HEK293T (cell line): ENCODE measurements at regions not wholly inside any gene's neighbourhood (a gene's known extent, or its start where the extent isn't known, plus 50 kb on each side); places are given as distances from the start of the nearest gene placed in this dataset.
A peak's percentile ranks its signal among the peaks of the same experiment; 100 is the strongest.
"Not testable (repeated sequence)": the region's sequence is repeated elsewhere in the genome, so short reads cannot be mapped to it uniquely, and the experiment has no call there.

Source experiments
- CTCF ChIA-PET: fragments of 350-600 bp; formaldehyde crosslinking; extraction: SDS; loops from one replicate; lab custom pipeline; 2021; ENCODE audit warnings: antibody characterized with exemption, inconsistent platforms; lab: Yijun Ruan, JAX
- POLR2A ChIA-PET: fragments of 350-600 bp; formaldehyde crosslinking; extraction: SDS; loops from one replicate; lab custom pipeline; 2020; ENCODE audit warnings: antibody characterized with exemption, inconsistent platforms; lab: Yijun Ruan, JAX
- DNase-seq: peaks from one replicate; pipeline ENCODE4 v3.0.0; 2012; ENCODE audit warnings: mixed read lengths; ENCODE audit errors: extremely low spot score
- ARNT ChIP-seq: fragments of 450-650 bp; IDR thresholded peaks from 2 replicates; pipeline ENCODE4 v1.6.1; 2017; ENCODE audit warnings: mild to moderate bottlenecking
- BHLHE40 ChIP-seq: fragments of 450-650 bp; IDR thresholded peaks from 2 replicates; pipeline ENCODE4 v1.6.1; 2016; ENCODE audit warnings: mild to moderate bottlenecking, moderate library complexity, borderline replicate concordance
- CTBP1 ChIP-seq: fragments of 450-650 bp; IDR thresholded peaks from 2 replicates; pipeline ENCODE4 v1.6.1; 2016; ENCODE audit warnings: borderline replicate concordance
- ELF4 ChIP-seq: fragments of 450-650 bp; IDR thresholded peaks from 2 replicates; pipeline ENCODE4 v1.6.1; 2017; ENCODE audit warnings: antibody characterized with exemption
- FOXA1 ChIP-seq: fragments of 450-650 bp; IDR thresholded peaks from 2 replicates; pipeline ENCODE4 v1.6.1; 2016; ENCODE audit warnings: mild to moderate bottlenecking
- FOXK2 ChIP-seq: fragments of 450-650 bp; IDR thresholded peaks from 2 replicates; pipeline ENCODE4 v1.6.1; 2016; ENCODE audit warnings: mild to moderate bottlenecking
- FOXM1 ChIP-seq: fragments of 450-650 bp; IDR thresholded peaks from 2 replicates; pipeline ENCODE4 v1.6.1; 2017; ENCODE audit warnings: mild to moderate bottlenecking, borderline replicate concordance
- HDGF ChIP-seq: fragments of 450-650 bp; IDR thresholded peaks from 2 replicates; pipeline ENCODE4 v1.6.1; 2017; ENCODE audit warnings: antibody characterized with exemption, borderline replicate concordance
- L3MBTL2 ChIP-seq: fragments of 450-650 bp; conservative IDR thresholded peaks from 2 replicates; pipeline ENCODE4 v1.6.1; 2016; ENCODE audit warnings: mild to moderate bottlenecking
- LEF1 ChIP-seq: fragments of 450-650 bp; IDR thresholded peaks from 2 replicates; pipeline ENCODE4 v1.6.1; 2017; ENCODE audit warnings: mild to moderate bottlenecking, borderline replicate concordance
- NFRKB ChIP-seq: fragments of 450-650 bp; IDR thresholded peaks from 2 replicates; pipeline ENCODE4 v1.6.1; 2016; ENCODE audit warnings: mild to moderate bottlenecking, moderate library complexity
- SP1 ChIP-seq: fragments of 450-650 bp; IDR thresholded peaks from 2 replicates; pipeline ENCODE4 v1.6.1; 2017
- SUZ12 ChIP-seq: fragments of 450-650 bp; IDR thresholded peaks from 2 replicates; pipeline ENCODE4 v1.6.1; 2016; ENCODE audit warnings: mild to moderate bottlenecking
- TARDBP ChIP-seq: fragments of 450-650 bp; IDR thresholded peaks from 2 replicates; pipeline ENCODE4 v1.6.1; 2016
- ZNF384 ChIP-seq: fragments of 450-650 bp; IDR thresholded peaks from 2 replicates; pipeline ENCODE4 v1.6.1; 2016
- TF ChIP-seq, protein P1 (sequence below): fragments of 450-650 bp; IDR thresholded peaks from 2 replicates; pipeline ENCODE4 v1.6.1; 2016

GRCh38 chr7:9719303-9719702 is 1254.4 kb upstream of the PHF14 start:
- TF ChIP-seq NFRKB (no peak), SUZ12 (no peak), ELF4 (no peak), FOXM1 (no peak), ZNF384 (no peak)
- POLR2A ChIA-PET: no interaction called here
- no peak for DNase-seq
- CTCF ChIA-PET: no interaction called here

DNA sequence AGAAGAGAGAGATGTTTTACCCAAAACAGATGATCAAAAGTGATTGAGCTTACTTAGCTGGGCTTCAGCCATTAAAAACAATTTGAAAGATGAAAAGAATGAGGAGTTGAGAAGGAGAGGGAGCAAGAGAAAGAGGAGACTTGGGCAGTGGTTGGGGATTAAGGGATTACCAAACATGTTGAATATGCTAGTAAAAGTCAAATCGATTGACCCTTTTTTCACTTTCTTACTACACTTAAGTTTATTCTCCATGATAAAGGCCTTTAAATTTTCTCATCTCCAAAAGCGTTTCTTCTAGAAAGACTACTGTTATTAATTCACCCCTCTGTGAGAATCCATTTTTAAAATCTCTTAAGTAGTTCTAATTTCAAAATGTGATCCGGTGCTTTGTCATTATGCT is 1254.0 kb upstream of the PHF14 start:
- DNase-seq: no peak
- ChIA-PET POLR2A (no interaction called here), CTCF (no interaction called here)
- TF ChIP-seq ZNF384: no peak
- TF ChIP-seq FOXK2: no peak
- no peak for TF ChIP-seq BHLHE40
- TF ChIP-seq L3MBTL2: no peak
- TF ChIP-seq FOXA1: no peak
- no peak for TF ChIP-seq ARNT
- TF ChIP-seq SUZ12: no peak
- no peak for TF ChIP-seq HDGF
- no peak for TF ChIP-seq NFRKB
- no peak for TF ChIP-seq TARDBP

DNA sequence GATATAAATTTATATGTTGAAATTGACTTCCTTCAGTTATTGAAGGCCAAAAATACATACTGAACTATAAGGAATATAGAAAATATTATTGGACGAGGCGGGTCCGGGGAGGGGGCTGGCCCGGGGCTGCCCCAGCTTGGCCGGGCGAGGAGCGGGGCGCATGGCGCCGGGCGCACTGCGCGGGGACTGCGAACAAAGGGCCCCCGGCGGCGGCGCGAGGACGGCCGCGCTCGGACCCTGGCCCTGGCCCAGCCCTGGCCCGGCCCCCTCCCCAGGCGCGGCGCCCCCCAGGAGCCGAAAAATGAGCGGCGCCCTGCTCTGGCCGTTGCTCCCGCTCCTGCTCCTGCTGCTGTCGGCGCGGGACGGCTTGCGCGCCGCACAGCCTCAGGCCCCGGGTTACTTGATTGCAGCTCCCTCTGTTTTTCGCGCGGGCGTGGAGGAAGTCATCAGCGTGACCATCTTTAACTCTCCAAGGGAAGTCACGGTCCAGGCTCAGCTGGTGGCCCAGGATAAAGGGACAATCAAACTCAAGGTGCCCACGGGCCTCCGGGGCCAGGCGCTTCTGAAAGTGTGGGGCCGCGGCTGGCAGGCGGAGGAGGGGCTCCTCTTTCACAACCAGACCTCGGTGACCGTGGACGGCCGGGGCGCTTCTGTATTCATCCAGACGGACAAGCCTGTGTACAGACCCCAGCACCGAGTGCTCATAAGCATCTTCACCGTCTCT is 1247.6 kb upstream of the PHF14 start:
- CTCF ChIA-PET, DNase-seq, POLR2A ChIA-PET: not testable (repeated sequence)

DNA sequence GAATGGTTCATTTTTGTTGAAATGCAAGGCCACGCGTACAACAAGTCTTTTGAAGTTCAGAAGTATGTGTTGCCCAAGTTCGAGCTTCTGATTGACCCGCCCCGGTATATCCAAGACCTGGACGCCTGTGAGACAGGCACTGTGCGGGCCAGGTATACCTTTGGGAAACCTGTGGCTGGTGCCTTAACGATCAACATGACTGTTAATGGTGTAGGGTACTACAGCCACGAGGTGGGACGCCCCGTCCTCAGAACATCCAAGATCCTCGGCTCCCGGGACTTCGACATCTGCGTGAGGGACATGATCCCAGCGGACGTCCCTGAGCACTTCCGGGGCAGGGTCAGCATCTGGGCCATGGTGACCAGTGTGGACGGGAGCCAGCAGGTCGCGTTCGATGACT is 1246.9 kb upstream of the PHF14 start:
- POLR2A ChIA-PET, DNase-seq, CTCF ChIA-PET: not testable (repeated sequence)

- DNase-seq, CTCF ChIA-PET, POLR2A ChIA-PET: not testable (repeated sequence)
Measured at GRCh38 chr7:9727467-9727869, 1246.2 kb upstream of the PHF14 start.

- DNase-seq, CTCF ChIA-PET, POLR2A ChIA-PET: not testable (repeated sequence)
Measured at GRCh38 chr7:9728014-9728657, 1245.5 kb upstream of the PHF14 start.

- TF ChIP-seq LEF1: no peak
- TF ChIP-seq, protein P1, sequence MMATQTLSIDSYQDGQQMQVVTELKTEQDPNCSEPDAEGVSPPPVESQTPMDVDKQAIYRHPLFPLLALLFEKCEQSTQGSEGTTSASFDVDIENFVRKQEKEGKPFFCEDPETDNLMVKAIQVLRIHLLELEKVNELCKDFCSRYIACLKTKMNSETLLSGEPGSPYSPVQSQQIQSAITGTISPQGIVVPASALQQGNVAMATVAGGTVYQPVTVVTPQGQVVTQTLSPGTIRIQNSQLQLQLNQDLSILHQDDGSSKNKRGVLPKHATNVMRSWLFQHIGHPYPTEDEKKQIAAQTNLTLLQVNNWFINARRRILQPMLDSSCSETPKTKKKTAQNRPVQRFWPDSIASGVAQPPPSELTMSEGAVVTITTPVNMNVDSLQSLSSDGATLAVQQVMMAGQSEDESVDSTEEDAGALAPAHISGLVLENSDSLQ: no peak
- TF ChIP-seq L3MBTL2: no peak
- TF ChIP-seq ZNF384: no peak
- TF ChIP-seq ELF4: no peak
- no peak for TF ChIP-seq SP1
- no peak for TF ChIP-seq HDGF
- CTCF ChIA-PET: no interaction called here
- DNase-seq: no peak
- POLR2A ChIA-PET: no interaction called here
Measured at GRCh38 chr7:9752033-9752432, 1221.6 kb upstream of the PHF14 start.

DNA sequence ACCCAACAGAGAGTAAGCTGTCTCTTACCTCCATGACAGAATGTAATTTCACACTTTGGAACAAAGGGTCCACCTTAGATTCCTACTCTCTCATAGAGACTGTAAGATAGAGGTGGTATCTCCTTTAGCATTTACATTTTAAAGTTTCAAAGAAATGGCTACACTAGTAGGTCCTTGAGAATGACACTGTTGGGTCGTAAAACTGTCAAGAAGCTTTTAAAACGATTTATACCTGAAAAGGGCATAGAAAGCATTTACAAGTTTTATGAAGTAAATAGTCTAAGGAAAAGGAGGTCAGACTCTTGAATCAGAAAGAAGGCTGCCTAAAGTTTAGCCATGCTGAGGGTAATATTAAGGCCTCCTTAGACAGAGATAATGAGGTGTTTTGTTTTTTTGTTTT is 1212.4 kb upstream of the PHF14 start:
- TF ChIP-seq, protein P1: peak; percentile 51; the same call in 1 of the 2 replicates
- no peak for TF ChIP-seq ELF4
- no peak for DNase-seq
- CTCF ChIA-PET: no interaction called here
- POLR2A ChIA-PET: no interaction called here

DNA sequence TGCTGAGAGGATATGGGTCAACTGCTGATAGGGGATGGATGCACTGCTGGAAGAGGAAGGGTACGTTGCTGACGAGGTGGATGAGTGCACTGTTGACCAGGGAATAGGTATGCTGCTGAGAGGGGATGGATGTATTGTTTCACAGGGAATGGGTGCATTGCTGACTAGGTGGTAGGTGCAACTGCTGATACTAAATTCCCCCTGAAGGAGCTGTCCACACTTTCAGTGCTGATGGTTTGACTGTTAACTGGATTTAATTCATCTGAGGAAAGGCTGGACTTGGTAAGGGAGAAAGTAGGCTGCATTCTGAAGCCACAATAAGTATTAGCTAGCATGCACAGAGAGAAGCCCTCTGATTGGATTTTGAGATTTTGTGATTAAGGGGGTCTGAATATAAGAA is 1196.8 kb upstream of the PHF14 start:
- CTCF ChIA-PET: no interaction called here
- DNase-seq: no peak
- POLR2A ChIA-PET: no interaction called here
- TF ChIP-seq SP1: no peak
- no peak for TF ChIP-seq FOXM1
- no peak for TF ChIP-seq L3MBTL2
- TF ChIP-seq FOXK2: no peak
- no peak for TF ChIP-seq TARDBP
- TF ChIP-seq LEF1: no peak
- TF ChIP-seq BHLHE40: no peak
- no peak for TF ChIP-seq ELF4
- TF ChIP-seq CTBP1: no peak
